CD4-positive, alpha-beta T cell treated with Interferon alpha-2 for 1 hour (primary cell): ENCODE measurements at regions not wholly inside any gene's neighbourhood (a gene's known extent, or its start where the extent isn't known, plus 50 kb on each side); places are given as distances from the start of the nearest gene placed in this dataset.
"Not testable (repeated sequence)": the region's sequence is repeated elsewhere in the genome, so short reads cannot be mapped to it uniquely, and the experiment has no call there.

Experiments
- DNase-seq, 2 donors: peaks; one replicate each; pipeline ENCODE4 v3.0.0-alpha.2; 2020 to 2022

- DNase-seq: no peak
Measured at GRCh38 chr6:81900616-81901015, 148.1 kb upstream of the TENT5A start.

- DNase-seq: no peak
Measured at GRCh38 chr6:81897793-81898192, 145.3 kb upstream of the TENT5A start.

- no peak for DNase-seq
Measured at GRCh38 chr6:81896525-81897503, 144.3 kb upstream of the TENT5A start.

- DNase-seq: no peak
Measured at GRCh38 chr6:81895511-81896185, 143.2 kb upstream of the TENT5A start.

- no peak for DNase-seq
Measured at GRCh38 chr6:81894788-81895271, 142.3 kb upstream of the TENT5A start.

- DNase-seq: no peak
Measured at GRCh38 chr6:81894306-81894705, 141.8 kb upstream of the TENT5A start.

- no peak for DNase-seq
Measured at GRCh38 chr6:81892891-81893290, 140.4 kb upstream of the TENT5A start.

GRCh38 chr6:81891874-81892273, 139.4 kb upstream of the TENT5A start:
- no peak for DNase-seq

GRCh38 chr6:81890846-81891245, 138.4 kb upstream of the TENT5A start:
- DNase-seq: no peak

GRCh38 chr6:81889377-81890053, 137.0 kb upstream of the TENT5A start:
- no peak for DNase-seq

- not testable (repeated sequence) for DNase-seq
Measured at GRCh38 chr6:81886909-81887308, 134.4 kb upstream of the TENT5A start.

- DNase-seq: no peak
Measured at GRCh38 chr6:81886157-81886556, 133.7 kb upstream of the TENT5A start.

- no peak for DNase-seq
Measured at GRCh38 chr6:81881660-81882059, 129.2 kb upstream of the TENT5A start.

- DNase-seq: no peak
Measured at GRCh38 chr6:81878479-81878878, 126.0 kb upstream of the TENT5A start.

GRCh38 chr6:81876971-81877370, 124.5 kb upstream of the TENT5A start:
- DNase-seq: no peak

GRCh38 chr6:81875782-81876293, 123.4 kb upstream of the TENT5A start:
- DNase-seq: no peak

GRCh38 chr6:81869749-81870508, 117.4 kb upstream of the TENT5A start:
- DNase-seq: not testable (repeated sequence)

- no peak for DNase-seq
Measured at GRCh38 chr6:81865712-81866111, 113.2 kb upstream of the TENT5A start.

- DNase-seq: no peak
Measured at GRCh38 chr6:81864124-81864523, 111.6 kb upstream of the TENT5A start.

GRCh38 chr6:81863123-81863522, 110.6 kb upstream of the TENT5A start:
- no peak for DNase-seq

GRCh38 chr6:81861281-81861680, 108.8 kb upstream of the TENT5A start:
- DNase-seq: no peak

GRCh38 chr6:81859884-81860283, 107.4 kb upstream of the TENT5A start:
- no peak for DNase-seq
